ENCODE measurements at regions not wholly inside any gene's neighbourhood (a gene's known extent, or its start where the extent isn't known, plus 50 kb on each side); places are given as distances from the start of the nearest gene placed in this dataset.
"Not testable (repeated sequence)": the region's sequence is repeated elsewhere in the genome, so short reads cannot be mapped to it uniquely, and the experiment has no call there.

DNA sequence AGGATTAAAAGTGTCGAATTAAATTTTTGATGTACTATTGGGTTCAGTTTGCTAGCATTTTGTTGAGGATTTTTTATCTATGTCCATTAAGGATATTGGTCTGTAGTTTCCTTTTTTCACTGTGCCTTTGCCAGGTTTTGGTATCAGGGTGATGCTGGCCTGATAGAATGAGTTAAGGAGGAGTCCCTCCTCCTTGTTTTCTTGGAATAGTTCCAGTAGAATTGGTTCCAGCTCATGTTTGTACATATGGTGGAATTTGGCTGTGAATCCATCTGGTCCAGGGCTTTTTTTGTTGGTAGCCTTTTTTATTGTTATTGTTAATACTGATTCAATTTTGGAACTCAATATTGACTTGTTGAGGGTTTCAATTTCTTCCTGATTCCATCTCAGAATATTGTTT, 141.8 kb downstream of the SIM1 start:
- DNase-seq (ENCODE audit: extremely low read depth in 1 of 2, low read depth in 1 of 2), result no peak

DNA sequence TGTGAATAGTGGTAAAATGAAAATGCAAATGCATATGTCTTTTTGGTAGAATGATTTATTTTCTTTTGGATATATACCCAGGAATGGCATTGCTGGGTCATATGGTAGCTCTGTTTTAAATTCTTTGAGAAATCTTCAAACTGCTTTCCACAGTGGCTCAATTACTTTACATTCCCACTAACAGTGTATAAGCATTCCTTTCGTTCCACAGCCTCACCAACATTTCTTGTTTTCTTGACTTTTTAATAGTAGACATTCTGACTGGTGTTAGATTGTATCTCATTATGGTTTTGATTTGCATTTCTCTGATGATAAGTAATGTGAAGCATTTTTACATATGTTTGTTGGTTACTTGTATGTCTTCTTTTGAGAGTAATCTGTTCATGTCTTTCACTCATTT, 144.0 kb downstream of the SIM1 start:
- no peak for DNase-seq (ENCODE audit: extremely low read depth in 1 of 2, low read depth in 1 of 2)

GRCh38 chr6:100317031-100317430, 147.7 kb downstream of the SIM1 start:
- no peak for DNase-seq (ENCODE audit: extremely low read depth in 1 of 2, low read depth in 1 of 2)

DNA sequence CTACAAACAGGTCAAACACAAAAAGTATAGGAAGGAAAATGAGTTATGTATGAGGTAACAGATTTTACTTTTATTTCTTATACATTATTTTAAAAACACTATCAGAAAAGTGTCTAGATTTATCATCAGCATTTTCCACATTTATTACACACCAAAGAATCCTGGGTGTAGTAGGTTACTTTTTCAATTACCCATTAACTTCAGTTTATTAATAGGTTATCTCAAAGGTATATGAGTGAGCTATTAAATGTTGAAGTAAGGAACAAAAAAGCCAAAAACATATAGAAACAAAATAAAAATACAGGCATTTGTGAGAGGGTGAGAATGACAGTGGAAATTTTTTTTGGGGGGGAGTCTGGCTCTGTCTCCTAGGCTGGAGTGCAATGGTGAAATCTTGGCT, 150.5 kb downstream of the SIM1 start:
- DNase-seq (ENCODE audit: extremely low read depth in 1 of 2, low read depth in 1 of 2), result no peak

- no peak for DNase-seq (ENCODE audit: extremely low read depth in 1 of 2, low read depth in 1 of 2)
Observed at GRCh38 chr6:100311707-100312251, 152.9 kb downstream of the SIM1 start.

DNA sequence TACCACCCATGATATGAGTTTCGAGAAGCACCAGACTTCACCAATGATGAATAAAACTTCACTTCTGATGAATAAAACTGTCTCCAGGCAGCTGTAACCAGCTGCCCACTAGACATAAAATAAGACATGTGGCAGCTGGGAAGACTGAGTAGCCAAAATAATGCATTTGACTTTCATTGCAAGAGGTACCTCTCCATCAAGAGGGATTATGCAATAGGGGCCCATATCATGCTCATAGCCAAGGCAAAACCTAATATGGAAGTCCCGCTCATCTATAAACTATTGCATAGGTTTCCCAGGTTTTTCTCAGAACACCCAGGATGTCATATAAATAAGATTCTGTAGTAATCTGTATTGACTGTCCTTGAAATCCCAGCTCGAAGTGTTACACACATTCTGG, 155.5 kb downstream of the SIM1 start:
- DNase-seq (ENCODE audit: extremely low read depth in 1 of 2, low read depth in 1 of 2), result no peak

DNA sequence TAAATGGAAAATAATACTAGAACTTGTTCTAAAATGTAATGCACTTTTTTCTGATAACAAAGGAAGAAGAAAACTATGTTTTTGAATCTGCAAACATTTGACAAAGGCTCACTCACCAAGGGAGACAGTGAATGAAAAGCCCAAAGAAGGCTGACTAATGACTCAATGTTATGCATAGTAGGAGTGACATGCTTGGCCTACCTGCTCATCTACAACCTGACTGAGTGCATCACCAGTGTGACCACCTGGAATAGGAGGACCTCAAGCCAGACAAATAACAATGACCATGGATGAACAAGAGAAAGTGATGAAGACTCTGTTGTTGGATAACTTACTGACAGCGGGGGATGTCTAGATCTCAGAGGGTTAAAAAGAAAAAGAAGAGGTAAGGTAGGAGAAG, 157.2 kb downstream of the SIM1 start:
- DNase-seq (ENCODE audit: extremely low read depth in 1 of 2, low read depth in 1 of 2), result no peak

- DNase-seq (ENCODE audit: extremely low read depth in 1 of 2, low read depth in 1 of 2), result no peak
Observed at GRCh38 chr6:100305209-100305869, 159.4 kb downstream of the SIM1 start.

DNA sequence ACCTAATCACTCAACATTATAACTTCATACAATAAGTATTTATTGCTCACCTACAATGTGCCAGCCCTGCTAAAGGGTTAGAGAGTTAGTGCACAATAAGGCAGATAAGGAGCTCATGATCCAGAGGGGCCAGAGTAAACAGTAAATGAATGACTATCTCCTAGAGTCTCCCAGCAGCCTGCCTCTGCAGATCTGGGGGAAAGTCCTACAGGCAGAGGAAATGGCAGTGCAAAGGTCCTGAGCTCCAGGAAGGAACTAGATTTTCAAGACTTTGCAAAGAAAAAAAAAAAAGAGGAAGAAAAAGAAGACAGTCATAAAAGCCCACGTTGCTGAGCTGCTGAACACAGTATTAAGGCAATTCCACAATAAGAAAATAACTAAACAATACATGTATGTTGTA, 160.1 kb downstream of the SIM1 start:
- no peak for DNase-seq (ENCODE audit: extremely low read depth in 1 of 2, low read depth in 1 of 2)

DNA sequence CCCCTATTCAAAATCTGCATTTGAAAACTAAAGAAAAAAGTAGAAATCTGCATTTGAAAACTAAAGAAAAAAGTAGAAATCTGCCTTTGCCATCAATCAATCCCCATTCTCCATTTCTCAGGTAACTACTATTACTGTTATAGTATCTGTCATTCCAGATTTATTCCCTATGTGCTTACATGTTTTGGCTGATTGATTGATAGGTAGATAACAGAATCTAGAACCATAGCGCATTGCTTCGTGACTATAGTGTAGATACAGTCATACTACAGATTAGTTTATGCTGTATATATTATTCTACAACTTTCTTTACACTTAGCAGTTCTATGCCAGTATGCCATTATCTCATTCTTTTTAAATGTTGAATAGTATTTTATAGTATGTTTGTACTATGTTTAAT, 163.0 kb downstream of the SIM1 start:
- no peak for DNase-seq (ENCODE audit: extremely low read depth in 1 of 2, low read depth in 1 of 2)

- DNase-seq (ENCODE audit: extremely low read depth in 1 of 2, low read depth in 1 of 2), result no peak
Observed at GRCh38 chr6:100300221-100300736, 164.4 kb downstream of the SIM1 start.

GRCh38 chr6:100296810-100297544, 167.7 kb downstream of the SIM1 start:
- DNase-seq (ENCODE audit: extremely low read depth in 1 of 2, low read depth in 1 of 2), result no peak

DNA sequence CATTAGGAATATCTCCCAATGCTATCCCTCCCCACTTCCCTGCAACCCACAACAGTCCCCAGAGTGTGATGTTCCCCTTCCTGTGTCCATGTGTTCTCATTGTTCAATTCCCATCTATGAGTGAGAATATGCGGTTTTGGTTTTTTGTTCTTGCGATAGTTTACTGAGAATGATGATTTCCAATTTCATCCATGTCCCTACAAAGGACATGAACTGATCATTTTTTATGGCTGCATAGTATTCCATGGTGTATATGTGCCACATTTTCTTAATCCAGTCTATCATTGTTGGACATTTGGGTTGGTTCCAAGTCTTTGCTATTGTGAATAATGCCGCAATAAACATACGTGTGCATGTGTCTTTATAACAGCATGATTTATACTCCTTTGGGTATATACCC, 169.5 kb downstream of the SIM1 start:
- DNase-seq (ENCODE audit: extremely low read depth in 1 of 2, low read depth in 1 of 2), result not testable (repeated sequence)

- DNase-seq (ENCODE audit: extremely low read depth in 1 of 2, low read depth in 1 of 2), result no peak
Observed at GRCh38 chr6:100289285-100289684, 175.4 kb downstream of the SIM1 start.

- DNase-seq (ENCODE audit: extremely low read depth in 1 of 2, low read depth in 1 of 2), result no peak
Observed at GRCh38 chr6:100288311-100288710, 176.4 kb downstream of the SIM1 start.

DNA sequence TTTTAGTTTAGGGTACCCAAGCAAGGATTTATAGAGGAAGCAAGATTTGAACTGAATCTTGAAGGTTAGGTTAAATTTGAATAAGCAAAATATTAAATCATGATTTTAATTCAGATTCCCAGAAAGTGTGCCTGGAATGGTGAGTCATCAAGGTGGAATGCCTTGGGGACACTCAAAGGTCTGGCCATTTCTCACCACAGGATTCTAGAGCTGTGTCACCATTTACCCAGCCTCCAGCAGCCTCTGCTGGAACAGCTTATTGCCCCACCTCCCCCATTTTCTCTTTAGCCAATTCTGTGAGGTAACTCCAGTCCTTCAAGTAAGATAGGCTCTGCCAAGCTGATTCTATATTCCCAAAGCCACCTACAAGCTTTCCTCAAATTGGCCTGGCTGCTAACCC, 181.4 kb downstream of the SIM1 start:
- no peak for DNase-seq (ENCODE audit: extremely low read depth in 1 of 2, low read depth in 1 of 2)

DNA sequence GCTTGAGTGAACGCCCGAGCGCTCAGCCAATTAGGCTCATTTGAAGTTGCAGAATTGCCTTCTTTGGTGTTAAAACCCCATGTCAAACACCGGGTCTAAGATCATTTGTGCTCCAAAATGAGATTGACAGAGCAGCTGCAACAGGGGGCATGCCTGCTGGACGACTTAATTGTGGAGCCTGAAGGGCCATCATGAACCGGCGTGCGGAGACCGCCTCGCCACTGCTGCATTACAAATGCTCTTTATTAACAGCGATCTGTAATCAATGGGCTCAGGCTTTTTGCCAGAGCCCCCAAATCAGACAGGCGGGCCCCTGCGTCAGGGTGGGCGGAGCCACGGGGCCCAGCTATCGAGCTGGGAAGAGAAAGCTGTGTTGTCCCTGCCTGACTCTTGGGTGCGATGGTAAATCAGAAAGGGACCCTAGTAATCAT, 183.2 kb downstream of the SIM1 start:
- no peak for DNase-seq (ENCODE audit: extremely low read depth in 1 of 2, low read depth in 1 of 2)

- no peak for DNase-seq (ENCODE audit: extremely low read depth in 1 of 2, low read depth in 1 of 2)
Observed at GRCh38 chr6:100276311-100277057, 188.2 kb downstream of the SIM1 start.

GRCh38 chr6:100274147-100274546, 190.6 kb downstream of the SIM1 start:
- no peak for DNase-seq (ENCODE audit: extremely low read depth in 1 of 2, low read depth in 1 of 2)

- DNase-seq (ENCODE audit: extremely low read depth in 1 of 2, low read depth in 1 of 2), result no peak
Observed at GRCh38 chr6:100271625-100272024, 193.1 kb downstream of the SIM1 start.

DNA sequence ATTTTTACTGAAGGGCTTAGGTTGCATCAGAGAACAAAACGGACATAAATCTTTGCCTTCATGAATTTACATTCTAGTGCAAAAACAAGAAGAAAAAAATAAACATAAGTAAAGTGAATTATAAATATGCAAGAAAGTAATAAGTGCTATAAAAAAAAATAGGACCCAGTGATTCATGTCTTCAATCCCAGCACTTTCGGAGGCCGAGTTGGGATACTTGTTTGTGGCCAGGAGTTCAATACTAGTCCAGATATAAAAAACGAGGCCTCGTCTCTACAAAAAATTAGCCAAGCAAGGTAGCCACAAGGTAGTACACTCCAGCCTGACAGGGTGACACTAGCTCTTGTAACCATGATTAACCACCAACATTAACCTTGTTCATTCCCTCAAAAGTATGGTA, 193.5 kb downstream of the SIM1 start:
- no peak for DNase-seq (ENCODE audit: extremely low read depth in 1 of 2, low read depth in 1 of 2)
